Endothelial cell of umbilical vein (primary cell): ENCODE measurements at regions not wholly inside any gene's neighbourhood (a gene's known extent, or its start where the extent isn't known, plus 50 kb on each side); places are given as distances from the start of the nearest gene placed in this dataset.

Source experiments
- BruUV-seq: library from RNA; stranded (reverse); fragments of 400-500 nt; replicated peaks from 2 replicates; lab custom pipeline; 2021; lab: Mats Ljungman, UMichigan
- CTCF ChIA-PET: fragments of 300-600, 350-600 bp; sonication (Branson Sonifier 250); formaldehyde crosslinking; loops from one replicate; lab custom pipeline; 2021; ENCODE audit warnings: antibody characterized with exemption, inconsistent platforms; lab: Charles Lee
- POLR2A ChIA-PET: fragments of 300-600, 350-600 bp; sonication (Branson Sonifier 250); formaldehyde crosslinking; loops from one replicate; lab custom pipeline; 2021; ENCODE audit warnings: antibody characterized with exemption, inconsistent platforms; lab: Charles Lee
- DNase-seq: peaks from one replicate; pipeline ENCODE4 v3.0.0-alpha.2; 2011; ENCODE audit warnings: low read depth, low spot score
- FAIRE-seq: peaks from 2 replicates; lab custom pipeline; 2011; peaks lifted over from hg19 to GRCh38; lab: Jason Lieb, UNC
- H2AFZ ChIP-seq: 2 replicates; pipeline ENCODE4 v1.6.0; 2012; ENCODE audit warnings: low read depth, low read length, control low read depth, inconsistent platforms
- H3K27ac ChIP-seq: 2 replicates; pipeline ENCODE4 v1.5.1; 2011; ENCODE audit warnings: low read depth, mild to moderate bottlenecking, control low read depth, low read length, moderate library complexity; ENCODE audit not compliant: insufficient read depth
- H3K27me3 ChIP-seq, 2 experiments: 2 replicates each; pipeline versions ENCODE4 v1.6.0 to v1.6.1; 2011; ENCODE audit warnings: low read length in 2 of 2, mixed read lengths in 1 of 2; ENCODE audit not compliant: control insufficient read depth in 2 of 2, insufficient read depth in 2 of 2
- H3K36me3 ChIP-seq, 2 experiments: 2 replicates in 1 of 2; 3 replicates in 1 of 2; pipeline ENCODE4 v1.5.1; 2011; ENCODE audit warnings: low read length in 2 of 2, mild to moderate bottlenecking in 1 of 2, moderate library complexity in 1 of 2; ENCODE audit not compliant: control insufficient read depth in 2 of 2, insufficient read depth in 2 of 2; ENCODE audit errors: extremely low read depth in 1 of 2
- H3K4me1 ChIP-seq: 3 replicates; pipeline ENCODE4 v1.5.1; 2011; ENCODE audit warnings: mild to moderate bottlenecking, low read length; ENCODE audit not compliant: control insufficient read depth, insufficient read depth; ENCODE audit errors: extremely low read depth
- H3K4me2 ChIP-seq: 2 replicates; pipeline ENCODE4 v1.6.1; 2011; ENCODE audit warnings: low read length, control low read depth, mixed read lengths; ENCODE audit not compliant: insufficient read depth
- H3K4me3 ChIP-seq, 3 experiments: fragments of 200-600 bp in 1 of 3; sonication (generic), shearing (Covaris generic) in 1 of 3; replicated peaks in 1 of 3; 2 replicates each; pipeline ENCODE4 v1.5.1; 2011 to 2016; ENCODE audit warnings: control low read depth in 3 of 3, low read length in 3 of 3, mild to moderate bottlenecking in 2 of 3, inconsistent platforms in 1 of 3, low read depth in 1 of 3, moderate library complexity in 1 of 3; ENCODE audit not compliant: insufficient read depth in 1 of 3
- H3K79me2 ChIP-seq: 2 replicates; pipeline ENCODE4 v1.6.0; 2012; ENCODE audit warnings: low read length, inconsistent platforms; ENCODE audit not compliant: control insufficient read depth, insufficient read depth
- H3K9ac ChIP-seq: replicated peaks from 2 replicates; pipeline ENCODE3; 2011; ENCODE audit warnings: low read length, control low read depth; ENCODE audit not compliant: insufficient read depth; ENCODE audit errors: extremely low read depth
- H3K9me1 ChIP-seq: replicated peaks from 3 replicates; pipeline ENCODE4 v1.6.0; 2011; ENCODE audit warnings: mild to moderate bottlenecking, low read length; ENCODE audit not compliant: control insufficient read depth, insufficient read depth; ENCODE audit errors: extremely low read depth
- H3K9me3 ChIP-seq: replicated peaks from 2 replicates; pipeline ENCODE4 v1.5.1; 2012; ENCODE audit warnings: low read length, inconsistent platforms; ENCODE audit not compliant: control insufficient read depth, insufficient read depth
- H4K20me1 ChIP-seq: replicated peaks from 2 replicates; pipeline ENCODE3; 2011; ENCODE audit warnings: mild to moderate bottlenecking, low read length; ENCODE audit not compliant: control insufficient read depth, insufficient read depth; ENCODE audit errors: extremely low read depth
- CTCF ChIP-seq, 2 donors: IDR thresholded peaks; 1 replicate in 1 of 2; 2 replicates in 1 of 2; pipeline ENCODE4 v1.5.1; 2011; ENCODE audit warnings: low read length in 2 of 2, mild to moderate bottlenecking in 2 of 2, moderate library complexity in 2 of 2, control low read depth in 1 of 2, inconsistent platforms in 1 of 2, low read depth in 1 of 2; ENCODE audit not compliant: insufficient read depth in 1 of 2; ENCODE audit errors: extremely low read depth in 1 of 2
- EZH2 ChIP-seq: IDR thresholded peaks from 2 replicates; pipeline ENCODE4 v1.6.1; 2012; ENCODE audit warnings: borderline replicate concordance, low read depth, mild to moderate bottlenecking, moderate library complexity, low read length, inconsistent platforms; ENCODE audit not compliant: severe bottlenecking
- FOS ChIP-seq: IDR thresholded peaks from 2 replicates; pipeline ENCODE4 v1.6.1; 2011; ENCODE audit warnings: mild to moderate bottlenecking, low read length, moderate library complexity, borderline replicate concordance; ENCODE audit not compliant: insufficient read depth
- GATA2 ChIP-seq: IDR thresholded peaks from 2 replicates; pipeline ENCODE4 v1.7.0; 2011; ENCODE audit warnings: low read depth, mild to moderate bottlenecking, moderate library complexity, mixed read lengths, low read length; ENCODE audit not compliant: insufficient read length, insufficient read depth
- MAX ChIP-seq: IDR thresholded peaks from 2 replicates; pipeline ENCODE4 v1.6.1; 2011; ENCODE audit not compliant: insufficient read depth, insufficient read length
- MYC ChIP-seq: IDR thresholded peaks from one replicate; pipeline ENCODE4 v1.6.1; 2011; ENCODE audit warnings: mild to moderate bottlenecking, low read depth, low read length
- dilution Hi-C: fragments of 300-500 bp; cut with MboI; formaldehyde crosslinking; loops from one replicate; pipeline ENCODE4 v1.15.0; 2019; ENCODE audit warnings: low sequenced_read_pairs; ENCODE audit not compliant: extremely low pct_ligation_motif_present
- intact Hi-C: fragments of 100-400 bp; cut with micrococcal nuclease; formaldehyde crosslinking; loops from one replicate; pipeline ENCODE4 v1.10.0; 2022

GRCh38 chr1:103424650-103425049, 100.8 kb upstream of the RNPC3 start:
- H3K9me3 ChIP-seq, result no peaks in the 10 kb centered on the region
- H3K9me1 ChIP-seq, result no peaks in the 10 kb centered on the region
- no peak overlapping the region for H3K9ac ChIP-seq
- no peak overlapping the region for H3K27ac ChIP-seq
- BruUV-seq, result no TSS peak
- DNase-seq (no peak), FAIRE-seq (no peak)
- dilution Hi-C loops (no loop called here), intact Hi-C loops (no loop called here)
- TF ChIP-seq MYC (no peak), EZH2 (no peak)
- H2AFZ ChIP-seq, result no peak overlapping the region
- H3K4me2 ChIP-seq, result no peak overlapping the region
- H4K20me1 ChIP-seq, result no peaks in the 10 kb centered on the region
- no peaks in the 10 kb centered on the region for H3K79me2 ChIP-seq
- no peak overlapping the region for H3K4me3 ChIP-seq
- H3K36me3 ChIP-seq, result no peaks in the 10 kb centered on the region
- no peaks in the 10 kb centered on the region for H3K4me1 ChIP-seq
- H3K27me3 ChIP-seq, result no peaks in the 10 kb centered on the region
- ChIA-PET POLR2A (no interaction called here), CTCF (no interaction called here)

- intact Hi-C loops, result no loop called here
- dilution Hi-C loops, result no loop called here
- no peaks in the 10 kb centered on the region for H3K9me1 ChIP-seq
- no TSS peak for BruUV-seq
- H2AFZ ChIP-seq, result no peak overlapping the region
- H3K4me1 ChIP-seq, result no peaks in the 10 kb centered on the region
- FAIRE-seq, result no peak
- TF ChIP-seq MAX, result no peak
- TF ChIP-seq MYC, result no peak
- no peak for TF ChIP-seq GATA2
- no peak for TF ChIP-seq FOS
- TF ChIP-seq CTCF (IDR thresholded peaks at IDR 0.05; ENCODE audit: extremely low read depth in 1 of 2, insufficient read depth in 1 of 2, low read depth in 1 of 2, low read length in 2 of 2), result no peak
- no peak overlapping the region for H3K9ac ChIP-seq
- no peaks in the 10 kb centered on the region for H3K9me3 ChIP-seq
- no peak overlapping the region for H3K4me3 ChIP-seq
- ChIA-PET CTCF (interaction anchor here (0.5 kb wide), 1 partner anchor 1024 kb away, joined by 3 read pairs; no protein-coding TSS in a partner anchor), POLR2A (no interaction called here)
- no peaks in the 10 kb centered on the region for H3K36me3 ChIP-seq
- no peaks in the 10 kb centered on the region for H3K27me3 ChIP-seq
- H4K20me1 ChIP-seq, result no peaks in the 10 kb centered on the region
- no peak overlapping the region for H3K27ac ChIP-seq
- no peak for DNase-seq
- no peaks in the 10 kb centered on the region for H3K79me2 ChIP-seq
- H3K4me2 ChIP-seq, result no peak overlapping the region
Measured at GRCh38 chr1:103416681-103417286, 108.7 kb upstream of the RNPC3 start.
